GM12878 (cell line): ENCODE measurements at regions not wholly inside any gene's neighbourhood (a gene's known extent, or its start where the extent isn't known, plus 50 kb on each side); places are given as distances from the start of the nearest gene placed in this dataset.

Experiments
- BRCA1 ChIP-seq: IDR thresholded peaks from 2 replicates; pipeline ENCODE4 v1.6.1; 2011; ENCODE audit warnings: low read depth, low read length, improper control_type of control experiment
- CUX1 ChIP-seq: IDR thresholded peaks from 2 replicates; pipeline ENCODE4 v1.6.1; 2012; ENCODE audit warnings: improper control_type of control experiment, low read depth, low read length; ENCODE audit not compliant: insufficient replicate concordance
- E2F4 ChIP-seq: IDR thresholded peaks from 2 replicates; pipeline ENCODE4 v1.6.1; 2012; ENCODE audit warnings: low read depth, low read length, improper control_type of control experiment
- NFYB ChIP-seq: IDR thresholded peaks from 2 replicates; pipeline ENCODE4 v1.6.1; 2011; ENCODE audit warnings: low read depth, mild to moderate bottlenecking, low read length, improper control_type of control experiment, moderate library complexity; ENCODE audit not compliant: insufficient read depth
- NR2C1 ChIP-seq: fragments of 450-650 bp; IDR thresholded peaks from 2 replicates; pipeline ENCODE4 v1.6.1; 2017; ENCODE audit warnings: antibody characterized with exemption, mild to moderate bottlenecking, moderate library complexity
- NRF1 ChIP-seq: conservative IDR thresholded peaks from 2 replicates; pipeline ENCODE4 v1.6.1; 2011; ENCODE audit warnings: mild to moderate bottlenecking, low read depth, low read length, improper control_type of control experiment
- PAX5 ChIP-seq: IDR thresholded peaks from 2 replicates; pipeline ENCODE4 v1.6.1; 2011; ENCODE audit warnings: low read depth, low read length, borderline replicate concordance
- RAD51 ChIP-seq: fragments of 450-650 bp; IDR thresholded peaks from 2 replicates; pipeline ENCODE4 v1.6.1; 2016; ENCODE audit warnings: moderate library complexity, mild to moderate bottlenecking, inconsistent platforms
- RELA ChIP-seq: fragments of 450-650 bp; IDR thresholded peaks from 2 replicates; pipeline ENCODE4 v1.8.0; 2014; ENCODE audit warnings: borderline replicate concordance; ENCODE audit not compliant: partially characterized antibody
- TAF1 ChIP-seq: IDR thresholded peaks from 2 replicates; pipeline ENCODE4 v1.6.1; 2011; ENCODE audit warnings: mild to moderate bottlenecking, low read depth, low read length, borderline replicate concordance
- WRNIP1 ChIP-seq: IDR thresholded peaks from 2 replicates; pipeline ENCODE4 v1.6.1; 2011; ENCODE audit warnings: low read depth, low read length, improper control_type of control experiment, borderline replicate concordance
- ZBTB40 ChIP-seq: fragments of 450-650 bp; IDR thresholded peaks from 2 replicates; pipeline ENCODE4 v1.6.1; 2016; ENCODE audit warnings: mild to moderate bottlenecking, moderate library complexity, borderline replicate concordance
- TF ChIP-seq, protein P1 (sequence below): fragments of 450-650 bp; IDR thresholded peaks from 2 replicates; pipeline ENCODE4 v1.6.1; 2017; ENCODE audit warnings: mild to moderate bottlenecking, moderate library complexity

GRCh38 chr6:6407071-6407741 is 86.7 kb upstream of the F13A1 start (continued):
- peak; percentile 31; the same call in 1 of the 2 replicates for TF ChIP-seq ZBTB40
- TF ChIP-seq, protein P1, sequence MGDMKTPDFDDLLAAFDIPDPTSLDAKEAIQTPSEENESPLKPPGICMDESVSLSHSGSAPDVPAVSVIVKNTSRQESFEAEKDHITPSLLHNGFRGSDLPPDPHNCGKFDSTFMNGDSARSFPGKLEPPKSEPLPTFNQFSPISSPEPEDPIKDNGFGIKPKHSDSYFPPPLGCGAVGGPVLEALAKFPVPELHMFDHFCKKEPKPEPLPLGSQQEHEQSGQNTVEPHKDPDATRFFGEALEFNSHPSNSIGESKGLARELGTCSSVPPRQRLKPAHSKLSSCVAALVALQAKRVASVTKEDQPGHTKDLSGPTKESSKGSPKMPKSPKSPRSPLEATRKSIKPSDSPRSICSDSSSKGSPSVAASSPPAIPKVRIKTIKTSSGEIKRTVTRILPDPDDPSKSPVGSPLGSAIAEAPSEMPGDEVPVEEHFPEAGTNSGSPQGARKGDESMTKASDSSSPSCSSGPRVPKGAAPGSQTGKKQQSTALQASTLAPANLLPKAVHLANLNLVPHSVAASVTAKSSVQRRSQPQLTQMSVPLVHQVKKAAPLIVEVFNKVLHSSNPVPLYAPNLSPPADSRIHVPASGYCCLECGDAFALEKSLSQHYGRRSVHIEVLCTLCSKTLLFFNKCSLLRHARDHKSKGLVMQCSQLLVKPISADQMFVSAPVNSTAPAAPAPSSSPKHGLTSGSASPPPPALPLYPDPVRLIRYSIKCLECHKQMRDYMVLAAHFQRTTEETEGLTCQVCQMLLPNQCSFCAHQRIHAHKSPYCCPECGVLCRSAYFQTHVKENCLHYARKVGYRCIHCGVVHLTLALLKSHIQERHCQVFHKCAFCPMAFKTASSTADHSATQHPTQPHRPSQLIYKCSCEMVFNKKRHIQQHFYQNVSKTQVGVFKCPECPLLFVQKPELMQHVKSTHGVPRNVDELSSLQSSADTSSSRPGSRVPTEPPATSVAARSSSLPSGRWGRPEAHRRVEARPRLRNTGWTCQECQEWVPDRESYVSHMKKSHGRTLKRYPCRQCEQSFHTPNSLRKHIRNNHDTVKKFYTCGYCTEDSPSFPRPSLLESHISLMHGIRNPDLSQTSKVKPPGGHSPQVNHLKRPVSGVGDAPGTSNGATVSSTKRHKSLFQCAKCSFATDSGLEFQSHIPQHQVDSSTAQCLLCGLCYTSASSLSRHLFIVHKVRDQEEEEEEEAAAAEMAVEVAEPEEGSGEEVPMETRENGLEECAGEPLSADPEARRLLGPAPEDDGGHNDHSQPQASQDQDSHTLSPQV: no peak
- peak; percentile 93 for TF ChIP-seq PAX5
- TF ChIP-seq RELA: no peak
- TF ChIP-seq CUX1: no peak
- TF ChIP-seq BRCA1: no peak
- no peak for TF ChIP-seq TAF1
- TF ChIP-seq WRNIP1: no peak
- TF ChIP-seq E2F4: no peak
- TF ChIP-seq RAD51: no peak
- TF ChIP-seq NRF1: no peak
- no peak for TF ChIP-seq NR2C1
- no peak for TF ChIP-seq NFYB
